WTC11 (cell line): ENCODE measurements at regions not wholly inside any gene's neighbourhood (a gene's known extent, or its start where the extent isn't known, plus 50 kb on each side); places are given as distances from the start of the nearest gene placed in this dataset.

Source experiments
- CREB1 ChIP-seq: sonication (generic); formaldehyde crosslinking; IDR thresholded peaks from 2 replicates; pipeline ENCODE4 v1.8.0; 2023; ENCODE audit warnings: mild to moderate bottlenecking, missing genetic modification reagents
- CREM ChIP-seq: sonication (generic); formaldehyde crosslinking; IDR thresholded peaks from 2 replicates; pipeline ENCODE4 v1.8.1; 2022; ENCODE audit warnings: mild to moderate bottlenecking, missing genetic modification reagents, moderate library complexity
- CTCF ChIP-seq: fragments of 200-600 bp; IDR thresholded peaks from 2 replicates; pipeline ENCODE4 v1.8.0; 2022; ENCODE audit warnings: antibody characterized with exemption
- E2F4 ChIP-seq: sonication (generic); formaldehyde crosslinking; IDR thresholded peaks from 2 replicates; pipeline ENCODE4 v1.8.1; 2022; ENCODE audit warnings: low read depth, mild to moderate bottlenecking, moderate library complexity, missing genetic modification reagents, borderline replicate concordance
- ELF4 ChIP-seq: sonication (generic); formaldehyde crosslinking; IDR thresholded peaks from 2 replicates; pipeline ENCODE4 v1.8.1; 2022; ENCODE audit warnings: low read depth, mild to moderate bottlenecking, moderate library complexity, missing genetic modification reagents
- PRDM15 ChIP-seq: sonication (generic); formaldehyde crosslinking; IDR thresholded peaks from 2 replicates; pipeline ENCODE4 v1.8.0; 2022; ENCODE audit warnings: missing genetic modification reagents
- PREB ChIP-seq: sonication (generic); formaldehyde crosslinking; IDR thresholded peaks from 2 replicates; pipeline ENCODE4 v1.8.1; 2022; ENCODE audit warnings: mild to moderate bottlenecking, missing genetic modification reagents, moderate library complexity, borderline replicate concordance
- RELA ChIP-seq: sonication (generic); formaldehyde crosslinking; IDR thresholded peaks from 2 replicates; pipeline ENCODE4 v1.8.1; 2022; ENCODE audit warnings: missing genetic modification reagents, mild to moderate bottlenecking, borderline replicate concordance
- TCF7 ChIP-seq: sonication (generic); formaldehyde crosslinking; IDR thresholded peaks from 2 replicates; pipeline ENCODE4 v1.8.0; 2022; ENCODE audit warnings: mild to moderate bottlenecking, low read depth, missing genetic modification reagents, moderate library complexity
- ZBTB21 ChIP-seq: sonication (generic); formaldehyde crosslinking; IDR thresholded peaks from 2 replicates; pipeline ENCODE4 v1.8.1; 2023; ENCODE audit warnings: mild to moderate bottlenecking, missing genetic modification reagents, borderline replicate concordance
- ZNF281 ChIP-seq: sonication (generic); formaldehyde crosslinking; IDR thresholded peaks from 2 replicates; pipeline ENCODE4 v1.8.0; 2023; ENCODE audit warnings: mild to moderate bottlenecking, missing genetic modification reagents
- ZNF396 ChIP-seq: fragments of 250-450 bp; sonication (Bioruptor Pico); IDR thresholded peaks from 2 replicates; pipeline ENCODE4 v1.8.0; 2021; ENCODE audit warnings: mild to moderate bottlenecking, moderate library complexity, borderline replicate concordance
- ZNF425 ChIP-seq: fragments of 250-450 bp; sonication (Bioruptor Pico); conservative IDR thresholded peaks from 2 replicates; pipeline ENCODE4 v1.9.0; 2021; ENCODE audit warnings: mild to moderate bottlenecking

- no peak for TF ChIP-seq ZNF425 (CRISPR knock-in tag)
- TF ChIP-seq CTCF, result no peak
- TF ChIP-seq ZBTB21 (CRISPR knock-in tag), result no peak
- no peak for TF ChIP-seq PRDM15 (CRISPR knock-in tag)
- no peak for TF ChIP-seq CREM (CRISPR knock-in tag)
- no peak for TF ChIP-seq ELF4 (CRISPR knock-in tag)
- TF ChIP-seq E2F4, result no peak
- no peak for TF ChIP-seq CREB1 (CRISPR knock-in tag)
- no peak for TF ChIP-seq RELA (CRISPR knock-in tag)
- TF ChIP-seq TCF7 (CRISPR knock-in tag), result no peak
- no peak for TF ChIP-seq ZNF396 (CRISPR knock-in tag)
- TF ChIP-seq ZNF281 (CRISPR knock-in tag), result no peak
- TF ChIP-seq PREB, result no peak
Measured at GRCh38 chr4:108367751-108368150, 199.0 kb upstream of the LEF1 start.
